ENCODE measurements at regions not wholly inside any gene's neighbourhood (a gene's known extent, or its start where the extent isn't known, plus 50 kb on each side); places are given as distances from the start of the nearest gene placed in this dataset.
"Not testable (repeated sequence)": the region's sequence is repeated elsewhere in the genome, so short reads cannot be mapped to it uniquely, and the experiment has no call there.

DNA sequence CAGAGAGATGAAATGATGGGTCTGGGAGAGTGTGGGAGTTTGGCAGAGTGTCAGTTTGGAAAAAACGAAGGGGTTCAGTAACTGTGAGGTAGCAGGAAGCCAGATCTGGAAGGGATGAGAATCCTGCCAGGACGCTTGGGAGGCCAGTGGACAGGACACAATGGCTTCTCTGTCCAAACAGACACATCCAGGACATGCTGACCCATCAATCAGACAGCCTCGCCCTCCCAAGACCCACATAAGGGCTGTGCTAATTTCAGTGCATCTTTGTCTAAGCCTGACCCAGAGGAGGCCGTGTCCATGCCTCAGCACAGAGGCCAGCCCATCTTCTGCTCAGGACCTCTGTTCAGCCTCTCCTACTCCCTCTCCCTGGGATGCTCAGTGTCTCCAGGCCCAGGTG is 576.5 kb upstream of the B3GAT1 start:
- no peak for DNase-seq (ENCODE audit: low read depth, low spot score)
- no peak overlapping the region for H3K4me3 ChIP-seq (ENCODE audit: low read depth, low read length)
- CTCF ChIA-PET: no interaction called here
- POLR2A ChIA-PET: no interaction called here
- TF ChIP-seq, protein P1, sequence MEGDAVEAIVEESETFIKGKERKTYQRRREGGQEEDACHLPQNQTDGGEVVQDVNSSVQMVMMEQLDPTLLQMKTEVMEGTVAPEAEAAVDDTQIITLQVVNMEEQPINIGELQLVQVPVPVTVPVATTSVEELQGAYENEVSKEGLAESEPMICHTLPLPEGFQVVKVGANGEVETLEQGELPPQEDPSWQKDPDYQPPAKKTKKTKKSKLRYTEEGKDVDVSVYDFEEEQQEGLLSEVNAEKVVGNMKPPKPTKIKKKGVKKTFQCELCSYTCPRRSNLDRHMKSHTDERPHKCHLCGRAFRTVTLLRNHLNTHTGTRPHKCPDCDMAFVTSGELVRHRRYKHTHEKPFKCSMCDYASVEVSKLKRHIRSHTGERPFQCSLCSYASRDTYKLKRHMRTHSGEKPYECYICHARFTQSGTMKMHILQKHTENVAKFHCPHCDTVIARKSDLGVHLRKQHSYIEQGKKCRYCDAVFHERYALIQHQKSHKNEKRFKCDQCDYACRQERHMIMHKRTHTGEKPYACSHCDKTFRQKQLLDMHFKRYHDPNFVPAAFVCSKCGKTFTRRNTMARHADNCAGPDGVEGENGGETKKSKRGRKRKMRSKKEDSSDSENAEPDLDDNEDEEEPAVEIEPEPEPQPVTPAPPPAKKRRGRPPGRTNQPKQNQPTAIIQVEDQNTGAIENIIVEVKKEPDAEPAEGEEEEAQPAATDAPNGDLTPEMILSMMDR (IDR thresholded peaks at IDR 0.05; ENCODE audit: insufficient read depth, low read length, missing control alignments): no peak

DNA sequence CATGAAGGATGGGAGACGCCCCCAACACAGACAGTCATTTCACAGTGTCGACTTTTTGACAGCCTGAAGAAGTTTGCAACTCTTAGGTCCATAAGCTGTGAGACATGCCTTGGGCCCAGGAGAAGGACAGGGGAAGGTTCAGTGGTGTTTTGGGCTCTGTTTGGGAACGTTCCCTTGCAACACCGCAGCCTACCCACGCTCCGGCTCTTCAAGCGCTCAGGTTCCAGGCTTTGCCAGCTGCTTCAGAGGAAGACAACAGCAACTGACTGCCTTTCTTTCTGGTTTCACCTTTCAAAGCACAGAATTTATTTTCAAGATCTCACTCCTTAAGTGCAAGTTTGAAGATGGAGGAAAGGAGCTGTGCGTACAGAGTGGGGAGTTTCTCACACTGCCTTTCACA is 575.8 kb upstream of the B3GAT1 start:
- CTCF ChIA-PET: no interaction called here
- H3K4me3 ChIP-seq (ENCODE audit: low read depth, low read length): no peak overlapping the region
- DNase-seq (ENCODE audit: low read depth, low spot score): no peak
- POLR2A ChIA-PET: no interaction called here
- TF ChIP-seq, protein P1 (IDR thresholded peaks at IDR 0.05; ENCODE audit: insufficient read depth, low read length, missing control alignments): no peak

DNA sequence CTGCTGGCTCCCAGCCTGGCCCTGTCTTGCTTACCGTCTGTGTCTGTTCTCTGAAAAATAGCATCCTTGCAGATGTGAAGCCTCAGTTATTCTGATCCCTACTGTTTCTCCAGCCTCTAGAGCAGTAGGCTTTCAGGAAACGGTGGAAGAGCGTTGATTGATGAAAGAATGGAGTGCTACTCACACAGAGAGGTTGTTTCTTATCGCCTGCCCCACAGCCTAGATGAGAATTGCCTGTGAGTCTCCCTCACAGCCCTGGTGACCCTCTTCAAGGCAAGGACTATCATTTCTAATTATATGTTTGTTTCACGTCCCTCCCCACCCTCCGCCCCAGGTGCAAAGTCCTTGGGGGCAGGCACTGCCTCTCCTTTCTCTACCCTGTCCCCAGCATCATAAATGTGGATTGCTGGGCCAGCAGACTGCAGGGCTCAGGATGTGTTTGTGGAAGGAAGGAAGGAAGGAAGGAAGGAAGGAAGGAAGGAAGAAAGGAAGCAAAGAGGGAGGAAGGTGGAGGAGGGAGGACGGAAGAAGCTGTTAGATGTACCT is 575.3 kb upstream of the B3GAT1 start:
- H3K4me3 ChIP-seq (ENCODE audit: low read depth, low read length): no peak overlapping the region
- TF ChIP-seq, protein P1 (IDR thresholded peaks at IDR 0.05; ENCODE audit: insufficient read depth, low read length, missing control alignments): no peak
- ChIA-PET POLR2A (no interaction called here), CTCF (no interaction called here)
- no peak for DNase-seq (ENCODE audit: low read depth, low spot score)

DNA sequence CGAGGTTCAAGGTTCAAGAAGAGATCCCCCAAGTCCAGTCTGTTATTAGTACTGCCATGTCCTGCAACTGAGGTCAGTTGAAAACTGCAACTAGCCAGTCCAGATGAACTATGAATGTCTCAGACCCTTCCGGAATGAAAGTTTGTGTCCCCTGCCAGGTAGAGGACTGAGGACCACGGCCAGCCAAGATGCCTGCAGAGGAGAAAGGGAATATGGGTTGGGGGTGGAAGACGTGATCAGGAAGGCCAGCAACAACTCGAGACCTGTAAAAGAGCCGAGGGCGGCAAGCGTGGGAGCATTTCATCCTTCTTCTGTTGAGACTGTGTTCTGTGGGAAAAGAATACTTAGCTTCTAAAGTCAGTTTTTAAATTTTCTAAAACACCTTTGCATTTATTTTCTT is 572.4 kb upstream of the B3GAT1 start:
- POLR2A ChIA-PET: no interaction called here
- CTCF ChIA-PET: no interaction called here
- H3K4me3 ChIP-seq (ENCODE audit: low read depth, low read length): no peak overlapping the region
- TF ChIP-seq, protein P1 (IDR thresholded peaks at IDR 0.05; ENCODE audit: insufficient read depth, low read length, missing control alignments): no peak
- no peak for DNase-seq (ENCODE audit: low read depth, low spot score)

DNA sequence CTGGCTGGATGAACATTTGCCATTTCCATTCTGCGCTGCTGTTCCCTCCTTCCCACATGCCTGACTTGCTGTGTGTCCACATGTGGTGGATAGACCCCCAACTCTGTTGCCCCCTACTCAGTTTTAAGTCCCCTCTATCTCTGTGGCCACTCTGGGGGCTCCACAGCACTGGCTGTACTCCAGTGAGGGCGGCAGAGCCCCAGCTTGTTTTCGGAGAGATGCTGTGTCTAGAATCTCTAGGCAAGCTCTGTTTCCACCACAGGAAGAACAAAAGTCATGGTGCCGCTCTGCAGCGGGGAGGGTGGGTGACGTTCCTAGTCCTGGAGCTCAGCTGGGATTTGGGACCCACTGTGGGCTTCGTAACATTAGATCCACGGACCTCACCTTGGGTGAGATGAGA is 570.4 kb upstream of the B3GAT1 start:
- CTCF ChIA-PET; DNase-seq (ENCODE audit: low read depth, low spot score): not testable (repeated sequence)

DNA sequence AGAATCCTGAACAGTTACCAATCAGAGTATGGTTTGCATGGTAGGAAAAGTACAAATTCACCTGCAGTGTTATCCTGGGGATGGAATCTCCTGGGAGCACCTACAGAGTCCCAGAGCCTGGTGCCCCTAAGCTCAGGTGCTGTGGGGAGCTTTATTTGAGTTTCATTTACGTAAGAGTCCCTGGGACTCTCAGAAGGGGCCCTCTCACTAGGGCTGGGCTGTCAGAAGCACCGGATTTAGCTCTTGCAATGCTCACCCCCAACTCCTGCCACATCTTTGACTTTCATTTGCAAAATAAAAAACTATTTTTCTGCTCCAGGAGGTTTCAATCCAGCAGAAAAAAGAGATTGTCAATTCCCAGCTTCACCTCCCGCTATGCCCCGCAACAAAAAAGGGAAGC is 569.8 kb upstream of the B3GAT1 start:
- POLR2A ChIA-PET: no interaction called here
- H3K4me3 ChIP-seq (ENCODE audit: low read depth, low read length): no peak overlapping the region
- TF ChIP-seq, protein P1 (IDR thresholded peaks at IDR 0.05; ENCODE audit: insufficient read depth, low read length, missing control alignments): no peak
- CTCF ChIA-PET: no interaction called here
- DNase-seq (ENCODE audit: low read depth, low spot score): no peak

More for the DNA sequence above, 570.4 kb upstream of the B3GAT1 start:
- H3K4me3 ChIP-seq (ENCODE audit: low read depth, low read length); POLR2A ChIA-PET: not testable (repeated sequence)

DNA sequence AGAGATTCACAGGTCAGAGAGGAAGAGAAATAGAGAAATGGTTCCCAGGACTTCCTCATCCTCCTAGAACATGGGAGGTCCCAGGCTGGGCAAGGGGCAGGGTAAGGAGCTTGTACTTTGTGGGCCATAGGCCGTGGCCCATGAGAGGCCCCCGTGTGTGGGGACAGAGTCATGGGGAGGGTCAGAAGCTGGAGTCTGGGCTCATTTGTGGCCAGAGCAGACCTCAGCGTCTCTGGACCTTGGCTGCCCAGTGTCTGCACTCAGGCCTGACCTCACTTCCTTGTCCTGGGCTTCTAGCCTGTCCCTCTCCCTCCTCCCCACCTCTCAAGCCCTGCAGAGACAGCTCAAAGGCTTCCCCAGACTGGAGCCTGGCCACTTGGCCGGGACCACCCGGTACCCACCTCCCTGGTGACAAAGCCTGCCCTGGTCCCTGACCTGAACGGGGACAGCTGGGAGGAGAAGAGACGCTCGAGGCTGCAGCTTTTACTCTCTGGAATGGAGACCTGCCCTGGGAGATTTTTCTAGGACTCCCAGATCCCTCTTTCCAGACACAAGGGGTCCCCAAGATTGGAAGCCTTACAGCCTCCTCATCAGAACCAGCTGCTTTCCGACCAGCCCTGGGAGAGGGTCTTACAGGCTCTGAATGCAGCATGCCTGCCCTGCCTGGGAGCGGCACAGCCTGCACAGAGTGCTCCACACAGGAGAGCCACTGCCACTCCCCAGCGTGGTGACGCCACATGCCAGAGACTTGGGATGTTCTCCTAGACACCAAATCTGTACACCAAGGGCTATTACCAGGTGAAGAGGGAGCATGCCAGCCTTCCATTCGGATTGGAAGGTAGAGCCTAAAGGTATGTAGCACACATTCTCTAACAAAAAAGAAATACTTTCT is 569.0 kb upstream of the B3GAT1 start:
- TF ChIP-seq, protein P1 (IDR thresholded peaks at IDR 0.05; ENCODE audit: insufficient read depth, low read length, missing control alignments): no peak
- no peak for DNase-seq (ENCODE audit: low read depth, low spot score)
- POLR2A ChIA-PET: no interaction called here
- no peak overlapping the region for H3K4me3 ChIP-seq (ENCODE audit: low read depth, low read length)
- CTCF ChIA-PET: no interaction called here

DNA sequence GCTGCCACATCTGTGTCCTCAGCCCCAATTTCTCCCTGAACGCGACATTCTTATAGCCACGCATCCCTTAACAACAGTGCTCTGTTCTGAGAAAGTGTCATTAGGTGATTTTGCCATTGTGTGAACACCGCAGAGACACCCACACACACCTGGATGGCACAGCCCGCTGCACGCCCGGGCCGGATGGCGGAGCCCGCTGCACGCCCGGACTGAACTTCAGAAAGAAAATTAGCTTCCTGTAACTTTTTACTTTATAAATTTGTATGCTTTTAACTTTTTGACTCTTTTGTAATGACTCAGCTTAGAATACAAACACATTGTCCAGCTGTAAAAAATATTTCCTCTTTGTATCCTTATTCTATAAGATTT is 567.0 kb upstream of the B3GAT1 start:
- DNase-seq (ENCODE audit: low read depth, low spot score); CTCF ChIA-PET; POLR2A ChIA-PET; H3K4me3 ChIP-seq (ENCODE audit: low read depth, low read length): not testable (repeated sequence)

Measured in AG04449 (cell line).